HG03342 (cell line): ENCODE measurements at regions not wholly inside any gene's neighbourhood (a gene's known extent, or its start where the extent isn't known, plus 50 kb on each side); places are given as distances from the start of the nearest gene placed in this dataset.
A peak's percentile ranks its signal among the peaks of the same experiment; 100 is the strongest.

Experiments used
- ATAC-seq: cut with Tn5 transposase; IDR thresholded peaks from one replicate; pipeline ENCODE4 v1.9.1; 2021; ENCODE audit warnings: mild to moderate bottlenecking, moderate library complexity; ENCODE audit not compliant: unreplicated experiment

DNA sequence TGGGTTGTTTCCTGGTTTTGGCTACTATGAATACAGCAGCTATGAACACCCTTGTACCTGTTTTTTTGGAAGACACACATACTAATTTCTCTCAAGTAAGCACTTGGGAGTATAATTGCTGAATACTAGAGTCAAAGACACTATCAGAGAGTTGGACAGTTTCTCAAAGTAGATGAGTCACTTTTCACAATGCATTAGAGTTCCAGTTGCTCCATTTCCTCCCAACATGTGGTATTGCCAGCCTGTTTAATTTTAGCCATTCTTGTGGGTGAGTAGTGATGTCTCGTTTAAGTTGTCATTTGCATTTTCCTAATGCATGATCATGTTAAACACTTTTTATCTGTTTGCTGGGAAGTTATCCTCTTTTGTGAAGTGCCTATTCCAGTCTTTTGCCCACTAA lies 81.6 kb upstream of the GDNF start:
- ATAC-seq: no peak

GRCh38 chr5:37918424-37918823 lies 78.6 kb upstream of the GDNF start:
- no peak for ATAC-seq

DNA sequence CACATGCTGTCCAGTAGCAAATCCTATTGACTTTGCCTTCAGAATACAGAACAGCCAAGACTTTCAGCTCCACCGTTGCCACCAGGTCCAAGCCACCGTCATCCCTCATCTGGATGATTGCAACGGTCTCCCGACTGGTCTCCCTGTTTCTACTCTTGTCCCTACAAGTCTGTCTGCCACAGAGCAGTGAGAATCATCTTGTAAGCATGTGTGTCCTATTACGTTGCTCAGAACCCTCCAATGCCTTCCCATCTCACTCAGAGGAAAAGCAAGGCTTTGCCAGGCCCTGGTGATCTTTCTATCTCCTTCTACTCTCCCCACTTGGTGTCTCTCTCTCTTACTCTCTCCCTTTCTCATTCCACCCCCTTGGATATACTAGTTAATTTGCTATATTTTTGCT lies 76.7 kb upstream of the GDNF start:
- ATAC-seq: no peak

- peak; percentile 82 for ATAC-seq
Measured at GRCh38 chr5:37915097-37915736, 75.4 kb upstream of the GDNF start.

GRCh38 chr5:37909610-37910266 lies 69.9 kb upstream of the GDNF start:
- ATAC-seq: peak; percentile 71

GRCh38 chr5:37906416-37906815 lies 66.6 kb upstream of the GDNF start:
- ATAC-seq: no peak

DNA sequence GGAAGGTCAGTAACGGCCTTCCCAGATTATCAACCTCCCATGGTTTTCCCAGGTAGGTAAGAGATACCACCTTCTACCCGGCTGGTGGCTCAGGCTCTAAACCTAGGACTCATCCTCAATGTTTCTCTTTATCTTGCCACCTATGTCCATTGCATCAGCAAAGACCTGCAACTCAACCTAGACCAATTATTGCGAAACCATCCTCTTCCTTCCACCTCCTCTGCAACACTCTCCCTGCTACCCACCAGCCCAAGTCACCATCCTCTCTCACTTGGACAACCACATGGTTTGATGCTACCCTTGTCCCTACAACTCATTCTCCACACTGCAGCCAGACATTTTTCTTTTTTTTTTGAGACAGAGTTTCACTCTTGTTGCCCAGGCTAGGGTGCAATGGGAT lies 65.4 kb upstream of the GDNF start:
- ATAC-seq: no peak

DNA sequence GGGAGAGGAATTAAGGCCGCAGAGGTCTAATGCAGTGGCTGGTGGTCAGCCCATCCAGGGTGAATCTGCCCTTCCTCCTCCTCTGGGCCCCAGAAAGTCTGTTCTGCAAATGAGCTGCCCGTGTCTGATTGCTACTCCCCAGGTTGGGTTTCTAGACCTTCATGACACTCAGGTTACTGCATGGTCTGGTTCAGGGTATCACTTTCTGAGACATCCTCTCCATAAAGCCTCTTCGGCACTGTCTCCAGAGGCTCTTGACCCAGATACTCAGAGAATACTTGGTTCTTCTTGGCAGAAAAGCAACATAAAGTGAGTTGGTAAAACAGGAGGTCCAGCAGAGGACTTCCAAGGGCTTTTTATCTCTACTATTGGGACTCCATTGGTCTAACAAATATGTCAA lies 62.5 kb upstream of the GDNF start:
- ATAC-seq: no peak

- ATAC-seq: no peak
Measured at GRCh38 chr5:37900692-37901091, 60.9 kb upstream of the GDNF start.

DNA sequence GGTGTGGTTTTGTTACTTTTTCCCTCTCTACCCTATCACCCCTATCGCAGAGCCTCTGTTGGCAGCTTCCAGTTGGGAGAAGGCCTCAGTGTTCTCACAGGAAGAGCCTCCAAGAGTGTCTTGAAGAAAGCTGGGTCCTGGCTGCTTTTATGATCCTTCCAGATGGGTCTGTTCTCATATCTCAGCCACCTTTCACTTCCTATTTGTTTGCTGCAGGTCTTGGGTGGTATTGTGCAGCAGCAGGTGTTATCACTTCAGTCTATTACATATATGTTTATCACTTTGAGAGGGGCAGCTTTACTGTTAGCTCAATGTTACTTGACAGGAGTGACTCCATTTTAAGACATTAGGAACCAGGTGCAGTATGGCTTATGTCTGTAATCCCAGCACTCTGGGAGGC lies 59.2 kb upstream of the GDNF start:
- ATAC-seq: no peak

- no peak for ATAC-seq
Measured at GRCh38 chr5:37896159-37896558, 56.3 kb upstream of the GDNF start.

DNA sequence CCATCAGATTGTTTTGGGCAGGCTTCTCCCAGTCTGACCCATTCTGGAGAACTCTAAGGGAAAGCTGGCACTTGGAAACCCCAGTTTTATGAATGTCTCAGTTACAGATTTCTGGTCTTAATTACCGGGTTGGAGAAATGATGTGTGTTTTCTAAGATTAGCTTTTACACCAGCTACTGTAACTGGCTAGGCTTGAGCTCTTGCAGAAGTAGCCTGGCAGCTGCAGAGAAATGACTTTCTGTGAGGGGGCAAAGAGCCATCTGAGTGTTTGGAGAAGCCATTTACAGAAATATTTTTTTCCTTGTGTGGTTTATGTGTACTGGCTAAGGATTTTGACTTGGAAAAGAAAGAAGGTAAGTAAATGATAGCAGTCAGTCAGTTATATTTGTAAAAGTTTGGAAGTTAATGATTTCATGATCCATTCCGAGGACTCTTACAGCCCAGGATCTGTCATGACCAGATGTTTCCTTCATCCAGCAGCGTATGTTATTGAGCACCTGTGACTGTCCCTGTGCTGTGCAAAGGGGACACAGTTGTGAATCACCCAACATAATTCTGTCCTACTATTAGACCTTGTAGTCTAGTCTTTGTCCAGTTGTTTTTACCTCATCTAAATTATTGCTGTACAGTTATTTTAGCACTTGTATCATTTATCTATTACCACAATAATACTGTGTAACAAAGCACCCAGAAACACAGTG lies 53.7 kb upstream of the GDNF start:
- no peak for ATAC-seq

DNA sequence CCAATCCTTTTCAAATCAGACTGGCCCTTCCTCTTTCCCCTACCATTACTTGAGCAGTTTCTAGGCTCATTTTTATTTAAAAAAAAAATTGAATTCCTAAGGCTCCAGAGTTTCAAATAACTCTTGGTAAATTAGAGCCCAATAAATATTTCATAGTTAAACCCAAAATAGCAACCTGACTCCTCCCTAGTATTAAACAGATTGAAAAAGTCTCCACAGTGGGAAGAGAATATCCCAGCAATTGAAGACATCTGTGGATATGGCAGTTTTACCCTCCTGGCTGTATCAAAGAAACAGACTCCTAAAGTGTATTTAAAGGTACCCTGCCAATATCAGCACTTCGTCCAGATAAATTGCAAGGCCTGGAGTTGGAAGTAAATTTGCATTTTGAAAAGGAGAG lies 52.7 kb upstream of the GDNF start:
- no peak for ATAC-seq

- no peak for ATAC-seq
Measured at GRCh38 chr5:37891832-37892231, 52.0 kb upstream of the GDNF start.

GRCh38 chr5:37889612-37890317 lies 49.9 kb upstream of the GDNF start:
- ATAC-seq: no peak
